ENCODE measurements at regions not wholly inside any gene's neighbourhood (a gene's known extent, or its start where the extent isn't known, plus 50 kb on each side); places are given as distances from the start of the nearest gene placed in this dataset.

DNA sequence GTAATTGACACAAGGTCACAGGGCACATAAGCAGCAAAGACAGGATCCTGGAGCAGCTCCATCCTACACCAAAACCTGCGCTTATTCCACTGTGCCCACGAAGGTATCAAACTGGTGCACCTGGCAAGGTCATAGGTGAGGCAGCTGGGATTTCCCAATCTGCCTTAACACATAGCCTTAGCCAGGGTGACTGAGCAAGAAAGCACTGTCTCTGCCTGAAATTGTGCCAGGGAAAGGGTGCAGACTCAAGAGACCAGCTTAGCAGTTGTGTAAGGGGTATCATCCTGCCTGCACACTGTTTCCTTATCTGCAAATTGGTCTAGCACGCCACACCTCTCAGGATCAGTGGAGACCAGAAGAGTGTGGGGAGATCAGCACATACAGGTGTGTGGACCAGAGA, 82.8 kb downstream of the MAFB start:
- Histone ChIP-seq H3K4me3 (ENCODE audit: control insufficient read depth in 1 of 7, extremely low read depth in 1 of 7, insufficient read depth in 4 of 7, low read depth in 2 of 7, low read length in 6 of 7) (no peak overlapping the region), H3K27me3 (replicated peaks in 2 of 5; ENCODE audit: control insufficient read depth in 4 of 5, insufficient read depth in 5 of 5, low read length in 4 of 5) (peaks cover 0 to 10% (median 2%) of the 10 kb centered on the region in 5 experiments), H3K9me3 (ENCODE audit: control extremely low read depth in 1 of 5, control insufficient read depth in 4 of 5, insufficient read depth in 2 of 5, low read depth in 1 of 5, low read length in 4 of 5) (no peaks in the 10 kb centered on the region), H3K36me3 (ENCODE audit: control insufficient read depth in 4 of 4, insufficient read depth in 4 of 4, low read length in 3 of 4) (no peaks in the 10 kb centered on the region), H3K4me1 (ENCODE audit: control extremely low read depth in 1 of 4, control insufficient read depth in 4 of 4, insufficient read depth in 4 of 4, low read length in 3 of 4) (no peaks in the 10 kb centered on the region), H3K27ac (ENCODE audit: insufficient read depth in 1 of 2, low read depth in 1 of 2, low read length in 2 of 2, poor library complexity in 1 of 2, severe bottlenecking in 2 of 2) (no peak overlapping the region)
- POLR2A ChIA-PET, result no interaction called here
- 94% methylated on average over 3 of the region's 3 CpGs for WGBS (ENCODE audit: insufficient coverage)
- DNase-seq, result no peak
- CTCF ChIA-PET, result no interaction called here

DNA sequence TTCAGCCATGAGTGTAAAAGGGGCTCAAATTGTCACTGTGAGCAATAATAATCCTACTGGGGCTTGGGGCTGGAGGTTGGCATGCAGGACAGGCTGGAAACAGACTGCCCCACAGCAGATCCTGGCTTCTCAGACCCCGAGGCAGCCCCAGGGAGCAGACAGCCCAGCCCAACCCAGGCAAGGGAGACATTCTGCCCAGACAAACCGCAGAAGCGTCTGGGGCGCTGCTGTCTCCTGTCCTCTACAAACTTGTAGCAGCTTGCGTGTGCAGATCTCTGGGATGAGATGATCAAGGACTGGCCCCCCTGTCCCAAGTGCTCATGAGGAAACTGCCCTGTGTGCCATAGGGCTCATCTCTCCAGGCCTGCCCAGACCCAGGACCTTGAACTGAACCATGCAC, 84.6 kb downstream of the MAFB start:
- WGBS (ENCODE audit: insufficient coverage), result 80% methylated on average over 5 of the region's 5 CpGs
- Histone ChIP-seq H3K36me3 (ENCODE audit: control insufficient read depth in 4 of 4, insufficient read depth in 4 of 4, low read length in 3 of 4) (no peaks in the 10 kb centered on the region), H3K4me3 (ENCODE audit: control insufficient read depth in 1 of 7, extremely low read depth in 1 of 7, insufficient read depth in 4 of 7, low read depth in 2 of 7, low read length in 6 of 7) (no peak overlapping the region), H3K27ac (ENCODE audit: insufficient read depth in 1 of 2, low read depth in 1 of 2, low read length in 2 of 2, poor library complexity in 1 of 2, severe bottlenecking in 2 of 2) (no peak overlapping the region), H3K9me3 (ENCODE audit: control extremely low read depth in 1 of 5, control insufficient read depth in 4 of 5, insufficient read depth in 2 of 5, low read depth in 1 of 5, low read length in 4 of 5) (peaks cover 0 to under 1% (median 0%) of the 10 kb centered on the region in 5 experiments), H3K4me1 (ENCODE audit: control extremely low read depth in 1 of 4, control insufficient read depth in 4 of 4, insufficient read depth in 4 of 4, low read length in 3 of 4) (no peaks in the 10 kb centered on the region), H3K27me3 (replicated peaks in 2 of 5; ENCODE audit: control insufficient read depth in 4 of 5, insufficient read depth in 5 of 5, low read length in 4 of 5) (peaks cover 0 to 10% (median 2%) of the 10 kb centered on the region in 5 experiments)
- POLR2A ChIA-PET, result no interaction called here
- DNase-seq, result no peak
- CTCF ChIA-PET, result no interaction called here

DNA sequence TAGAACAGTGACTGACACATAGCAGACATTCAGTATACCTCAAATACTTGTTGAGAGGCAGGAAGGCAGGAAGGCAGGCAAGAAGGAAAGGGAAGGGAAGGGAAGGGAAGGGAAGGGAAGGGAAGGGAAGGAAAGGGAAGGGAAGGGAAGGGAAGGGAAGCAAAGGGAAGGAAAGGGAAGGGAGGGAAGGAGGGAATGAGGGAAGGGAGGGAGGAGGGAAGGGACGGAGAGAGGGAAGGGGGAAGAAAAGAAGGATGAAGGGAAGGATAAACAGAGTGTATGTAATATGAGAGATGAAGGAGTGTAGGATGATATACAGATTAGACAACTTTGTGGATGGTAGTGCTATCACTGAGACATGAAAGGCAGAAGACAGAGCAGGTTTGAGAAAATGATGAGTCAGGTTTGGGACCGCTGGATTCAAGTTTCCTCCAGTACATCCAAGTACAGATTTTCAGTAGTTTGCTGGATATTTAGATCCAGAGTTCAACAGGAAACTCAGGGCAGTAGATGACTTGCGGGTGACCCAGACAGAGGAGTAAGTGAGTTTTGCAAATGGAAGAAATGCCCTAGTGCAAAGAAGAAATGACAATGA, 85.9 kb downstream of the MAFB start:
- H3K9me3 ChIP-seq (ENCODE audit: control extremely low read depth in 1 of 5, control insufficient read depth in 4 of 5, insufficient read depth in 2 of 5, low read depth in 1 of 5, low read length in 4 of 5), result peaks cover 0 to 10% (median 0%) of the 10 kb centered on the region in 5 experiments
- WGBS (ENCODE audit: insufficient coverage), result 84% methylated on average over 2 of the region's 3 CpGs
- ChIA-PET POLR2A (no interaction called here), CTCF (no interaction called here)
- H3K27me3 ChIP-seq (replicated peaks in 2 of 5; ENCODE audit: control insufficient read depth in 4 of 5, insufficient read depth in 5 of 5, low read length in 4 of 5), result peaks cover 0 to 10% (median 2%) of the 10 kb centered on the region in 5 experiments
- no peaks in the 10 kb centered on the region for H3K4me1 ChIP-seq (ENCODE audit: control extremely low read depth in 1 of 4, control insufficient read depth in 4 of 4, insufficient read depth in 4 of 4, low read length in 3 of 4)
- no peak overlapping the region for H3K27ac ChIP-seq (ENCODE audit: insufficient read depth in 1 of 2, low read depth in 1 of 2, low read length in 2 of 2, poor library complexity in 1 of 2, severe bottlenecking in 2 of 2)
- H3K4me3 ChIP-seq (ENCODE audit: control insufficient read depth in 1 of 7, extremely low read depth in 1 of 7, insufficient read depth in 4 of 7, low read depth in 2 of 7, low read length in 6 of 7), result no peak overlapping the region
- no peaks in the 10 kb centered on the region for H3K36me3 ChIP-seq (ENCODE audit: control insufficient read depth in 4 of 4, insufficient read depth in 4 of 4, low read length in 3 of 4)
- DNase-seq, result no peak

DNA sequence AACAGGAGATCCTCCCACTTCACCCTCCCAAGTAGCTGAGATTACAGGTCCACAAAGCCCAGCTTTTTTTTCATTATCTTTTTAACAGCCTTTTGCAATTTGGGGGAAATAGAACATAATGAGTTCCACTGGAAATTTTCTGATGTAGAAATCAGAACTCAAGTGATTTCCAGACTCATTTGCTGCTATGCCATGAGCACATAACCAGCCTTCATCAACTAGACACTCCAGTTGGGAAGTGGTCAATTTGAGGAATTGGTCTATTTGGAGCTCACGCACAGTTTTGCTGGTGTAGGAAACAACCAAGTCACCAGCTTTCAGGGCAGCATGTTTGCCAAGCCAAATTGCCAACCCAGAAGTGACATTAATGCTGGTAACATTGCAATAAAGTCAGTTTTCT, 86.7 kb downstream of the MAFB start:
- no peak for DNase-seq
- CTCF ChIA-PET, result no interaction called here
- Histone ChIP-seq H3K27me3 (replicated peaks in 2 of 5; ENCODE audit: control insufficient read depth in 4 of 5, insufficient read depth in 5 of 5, low read length in 4 of 5) (peaks cover 0 to 10% (median 2%) of the 10 kb centered on the region in 5 experiments), H3K9me3 (ENCODE audit: control extremely low read depth in 1 of 5, control insufficient read depth in 4 of 5, insufficient read depth in 2 of 5, low read depth in 1 of 5, low read length in 4 of 5) (peaks cover 0 to 10% (median 0%) of the 10 kb centered on the region in 5 experiments), H3K36me3 (ENCODE audit: control insufficient read depth in 4 of 4, insufficient read depth in 4 of 4, low read length in 3 of 4) (no peaks in the 10 kb centered on the region), H3K4me3 (ENCODE audit: control insufficient read depth in 1 of 7, extremely low read depth in 1 of 7, insufficient read depth in 4 of 7, low read depth in 2 of 7, low read length in 6 of 7) (no peak overlapping the region), H3K27ac (ENCODE audit: insufficient read depth in 1 of 2, low read depth in 1 of 2, low read length in 2 of 2, poor library complexity in 1 of 2, severe bottlenecking in 2 of 2) (no peak overlapping the region), H3K4me1 (ENCODE audit: control extremely low read depth in 1 of 4, control insufficient read depth in 4 of 4, insufficient read depth in 4 of 4, low read length in 3 of 4) (no peaks in the 10 kb centered on the region)
- POLR2A ChIA-PET, result no interaction called here
- WGBS (ENCODE audit: insufficient coverage), result 100% methylated on average over 1 of the region's 1 CpG

DNA sequence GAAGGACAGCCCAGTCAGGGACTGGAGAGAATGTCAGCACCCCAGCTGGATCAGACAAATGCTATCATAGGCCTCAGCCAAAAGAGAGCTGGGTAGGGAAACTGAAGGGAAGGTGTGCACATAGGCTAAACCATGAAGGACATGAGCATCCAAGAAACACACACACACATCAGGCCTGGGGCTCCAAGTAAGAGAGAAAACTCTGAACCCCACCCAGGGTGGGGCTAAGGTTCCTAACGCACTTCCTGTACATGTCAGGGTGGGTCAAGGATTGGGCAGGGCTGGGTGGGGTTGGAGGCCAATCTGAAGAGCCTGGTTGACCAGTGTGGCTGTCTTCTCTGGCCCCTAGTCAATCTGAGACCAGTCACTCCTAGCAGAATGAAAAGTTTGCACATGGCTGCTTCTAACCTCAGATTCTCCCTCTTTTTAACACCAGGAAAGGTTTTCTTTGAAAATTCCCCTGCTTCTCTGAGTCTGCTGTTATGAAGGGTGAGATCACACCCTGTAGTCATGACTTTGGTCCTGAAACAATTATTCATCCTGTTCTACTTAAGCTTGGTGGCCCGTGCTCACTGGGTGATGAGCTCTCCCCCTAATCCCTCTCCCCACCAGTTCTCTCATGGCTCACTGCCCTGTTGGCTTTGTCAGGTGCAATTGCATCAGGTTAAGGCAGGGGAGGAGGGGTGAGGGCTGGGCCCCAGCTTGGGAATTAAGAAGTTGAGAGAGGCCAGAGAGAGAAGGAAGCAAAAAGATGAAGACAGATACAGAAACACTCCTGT, 88.4 kb downstream of the MAFB start:
- ChIA-PET CTCF (no interaction called here), POLR2A (no interaction called here)
- Histone ChIP-seq H3K27ac (ENCODE audit: insufficient read depth in 1 of 2, low read depth in 1 of 2, low read length in 2 of 2, poor library complexity in 1 of 2, severe bottlenecking in 2 of 2) (no peak overlapping the region), H3K36me3 (ENCODE audit: control insufficient read depth in 4 of 4, insufficient read depth in 4 of 4, low read length in 3 of 4) (no peaks in the 10 kb centered on the region), H3K4me3 (ENCODE audit: control insufficient read depth in 1 of 7, extremely low read depth in 1 of 7, insufficient read depth in 4 of 7, low read depth in 2 of 7, low read length in 6 of 7) (no peak overlapping the region), H3K9me3 (ENCODE audit: control extremely low read depth in 1 of 5, control insufficient read depth in 4 of 5, insufficient read depth in 2 of 5, low read depth in 1 of 5, low read length in 4 of 5) (peaks cover 0 to 10% (median 0%) of the 10 kb centered on the region in 5 experiments), H3K27me3 (replicated peaks in 2 of 5; ENCODE audit: control insufficient read depth in 4 of 5, insufficient read depth in 5 of 5, low read length in 4 of 5) (peaks cover 0 to 6% (median 0%) of the 10 kb centered on the region in 5 experiments), H3K4me1 (ENCODE audit: control extremely low read depth in 1 of 4, control insufficient read depth in 4 of 4, insufficient read depth in 4 of 4, low read length in 3 of 4) (no peaks in the 10 kb centered on the region)
- DNase-seq, result no peak
- 100% methylated on average over 1 of the region's 2 CpGs for WGBS (ENCODE audit: insufficient coverage)

DNA sequence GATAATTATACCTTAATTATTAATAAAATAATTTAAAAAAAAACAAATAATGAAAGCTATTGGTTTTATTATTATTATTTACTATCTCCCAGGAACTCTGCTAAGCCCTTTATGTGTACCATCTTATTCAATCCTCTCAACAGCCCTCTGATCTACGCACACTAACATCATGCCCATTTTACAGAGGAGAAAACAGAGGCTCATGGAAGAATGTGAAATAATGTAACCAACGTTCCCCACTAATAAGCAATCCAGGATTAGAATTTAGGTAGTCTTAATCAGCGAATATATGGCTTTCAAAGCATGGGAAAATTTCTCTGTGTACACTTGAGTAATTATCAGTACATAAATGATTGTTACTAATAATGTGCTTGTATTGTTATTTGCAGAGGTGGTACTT, 89.0 kb downstream of the MAFB start:
- no peaks in the 10 kb centered on the region for H3K36me3 ChIP-seq (ENCODE audit: control insufficient read depth in 4 of 4, insufficient read depth in 4 of 4, low read length in 3 of 4)
- WGBS (ENCODE audit: insufficient coverage), result no CpG with 5 or more reads among the region's 3 CpGs
- H3K27me3 ChIP-seq (replicated peaks in 2 of 5; ENCODE audit: control insufficient read depth in 4 of 5, insufficient read depth in 5 of 5, low read length in 4 of 5), result peaks cover 0 to 6% (median 0%) of the 10 kb centered on the region in 5 experiments
- CTCF ChIA-PET, result no interaction called here
- no peaks in the 10 kb centered on the region for H3K4me1 ChIP-seq (ENCODE audit: control extremely low read depth in 1 of 4, control insufficient read depth in 4 of 4, insufficient read depth in 4 of 4, low read length in 3 of 4)
- POLR2A ChIA-PET, result no interaction called here
- no peak overlapping the region for H3K27ac ChIP-seq (ENCODE audit: insufficient read depth in 1 of 2, low read depth in 1 of 2, low read length in 2 of 2, poor library complexity in 1 of 2, severe bottlenecking in 2 of 2)
- peaks cover 0 to 10% (median 0%) of the 10 kb centered on the region in 5 experiments for H3K9me3 ChIP-seq (ENCODE audit: control extremely low read depth in 1 of 5, control insufficient read depth in 4 of 5, insufficient read depth in 2 of 5, low read depth in 1 of 5, low read length in 4 of 5)
- H3K4me3 ChIP-seq (ENCODE audit: control insufficient read depth in 1 of 7, extremely low read depth in 1 of 7, insufficient read depth in 4 of 7, low read depth in 2 of 7, low read length in 6 of 7), result no peak overlapping the region
- no peak for DNase-seq

DNA sequence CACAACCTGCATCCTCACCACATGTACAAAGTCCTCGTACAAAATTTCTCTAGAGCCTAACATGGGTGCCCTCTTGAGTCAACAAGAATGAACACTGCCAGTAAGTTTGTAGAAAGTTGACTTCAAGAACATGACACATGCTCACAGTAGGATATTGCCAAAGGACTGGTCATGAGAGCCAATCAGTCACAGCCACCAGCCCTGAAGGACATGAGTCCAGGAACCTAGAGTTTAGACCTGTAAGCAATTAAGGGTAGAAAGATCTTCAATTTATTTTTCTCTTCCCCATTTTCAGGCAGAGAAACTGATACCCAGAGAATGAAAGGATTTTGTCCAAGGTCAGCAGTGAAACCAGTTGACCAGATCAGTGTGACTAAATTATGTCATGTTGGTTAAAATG, 96.1 kb downstream of the MAFB start:
- ChIA-PET POLR2A (no interaction called here), CTCF (no interaction called here)
- WGBS (ENCODE audit: insufficient coverage), result no CpG with 5 or more reads among the region's 1 CpG
- no peak for DNase-seq
- Histone ChIP-seq H3K27ac (ENCODE audit: insufficient read depth in 1 of 2, low read depth in 1 of 2, low read length in 2 of 2, poor library complexity in 1 of 2, severe bottlenecking in 2 of 2) (no peak overlapping the region), H3K9me3 (ENCODE audit: control extremely low read depth in 1 of 5, control insufficient read depth in 4 of 5, insufficient read depth in 2 of 5, low read depth in 1 of 5, low read length in 4 of 5) (no peaks in the 10 kb centered on the region), H3K4me1 (ENCODE audit: control extremely low read depth in 1 of 4, control insufficient read depth in 4 of 4, insufficient read depth in 4 of 4, low read length in 3 of 4) (no peaks in the 10 kb centered on the region), H3K36me3 (ENCODE audit: control insufficient read depth in 4 of 4, insufficient read depth in 4 of 4, low read length in 3 of 4) (no peaks in the 10 kb centered on the region), H3K27me3 (replicated peaks in 2 of 5; ENCODE audit: control insufficient read depth in 4 of 5, insufficient read depth in 5 of 5, low read length in 4 of 5) (peaks cover 0 to 18% (median 0%) of the 10 kb centered on the region in 5 experiments), H3K4me3 (ENCODE audit: control insufficient read depth in 1 of 7, extremely low read depth in 1 of 7, insufficient read depth in 4 of 7, low read depth in 2 of 7, low read length in 6 of 7) (no peak overlapping the region)

All from common myeloid progenitor, CD34-positive (primary cell).